ENCODE measurements at regions not wholly inside any gene's neighbourhood (a gene's known extent, or its start where the extent isn't known, plus 50 kb on each side); places are given as distances from the start of the nearest gene placed in this dataset.
"Not testable (repeated sequence)": the region's sequence is repeated elsewhere in the genome, so short reads cannot be mapped to it uniquely, and the experiment has no call there.

GRCh38 chr4:3607690-3608552, 75.7 kb upstream of the LRPAP1 start:
- in situ Hi-C loops (cut with MboI; ENCODE audit: low sequenced_read_pairs, unreplicated experiment): no loop called here
- no peak for DNase-seq (ENCODE audit: low spot score)

DNA sequence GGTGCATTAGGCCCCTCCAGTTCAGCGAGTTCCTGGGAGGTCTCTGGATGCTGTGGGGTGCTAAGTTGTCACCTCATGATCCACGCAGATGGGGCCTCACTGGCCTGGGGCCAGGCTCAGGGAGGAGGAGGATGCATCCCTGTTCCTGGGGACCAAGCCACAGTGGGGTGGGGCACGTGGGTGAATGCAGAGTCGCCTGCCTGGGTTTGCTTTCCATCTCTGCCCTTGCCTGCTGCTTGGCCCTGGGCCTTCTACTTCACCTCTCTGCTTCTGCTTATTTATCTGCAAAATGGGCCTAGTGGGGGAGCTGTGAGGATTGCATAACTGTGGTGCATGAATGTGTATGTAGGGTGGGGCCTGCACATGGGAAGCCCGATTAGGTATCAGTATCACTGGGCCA, 74.6 kb upstream of the LRPAP1 start:
- DNase-seq (ENCODE audit: low spot score); in situ Hi-C loops (cut with MboI; ENCODE audit: low sequenced_read_pairs, unreplicated experiment): not testable (repeated sequence)

More at GRCh38 chr4:3607690-3608552, 75.7 kb upstream of the LRPAP1 start:
- no peak for TF ChIP-seq CTCF (IDR thresholded peaks at IDR 0.05; ENCODE audit: borderline replicate concordance, control extremely low read depth, extremely low read depth, insufficient read depth, missing control alignments)

GRCh38 chr4:3606271-3606670, 74.0 kb upstream of the LRPAP1 start:
- in situ Hi-C loops (cut with MboI; ENCODE audit: low sequenced_read_pairs, unreplicated experiment); DNase-seq (ENCODE audit: low spot score): not testable (repeated sequence)

DNA sequence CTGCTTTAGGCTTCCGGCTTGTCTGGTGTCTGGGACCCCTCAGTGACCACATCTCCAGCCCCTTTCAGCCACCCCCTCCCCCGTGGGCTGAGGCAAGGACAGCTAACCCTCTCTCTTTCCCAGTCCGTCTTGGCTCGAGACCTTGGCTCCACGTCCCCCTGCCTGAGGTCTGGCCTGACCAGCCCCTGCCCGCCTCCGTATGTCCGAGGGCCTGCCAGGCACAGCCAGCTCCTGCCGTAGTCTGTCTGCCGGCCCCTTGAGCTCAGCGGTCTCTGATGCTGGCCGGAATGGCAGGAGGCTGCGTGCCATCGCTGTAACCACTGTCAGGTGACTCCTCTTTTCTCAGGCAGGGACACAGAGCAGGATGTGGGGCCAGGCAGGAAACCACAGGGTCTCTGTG, 73.3 kb upstream of the LRPAP1 start:
- in situ Hi-C loops (cut with MboI; ENCODE audit: low sequenced_read_pairs, unreplicated experiment): no loop called here
- no peak for DNase-seq (ENCODE audit: low spot score)
- no peak for TF ChIP-seq CTCF (IDR thresholded peaks at IDR 0.05; ENCODE audit: borderline replicate concordance, control extremely low read depth, extremely low read depth, insufficient read depth, missing control alignments)

DNA sequence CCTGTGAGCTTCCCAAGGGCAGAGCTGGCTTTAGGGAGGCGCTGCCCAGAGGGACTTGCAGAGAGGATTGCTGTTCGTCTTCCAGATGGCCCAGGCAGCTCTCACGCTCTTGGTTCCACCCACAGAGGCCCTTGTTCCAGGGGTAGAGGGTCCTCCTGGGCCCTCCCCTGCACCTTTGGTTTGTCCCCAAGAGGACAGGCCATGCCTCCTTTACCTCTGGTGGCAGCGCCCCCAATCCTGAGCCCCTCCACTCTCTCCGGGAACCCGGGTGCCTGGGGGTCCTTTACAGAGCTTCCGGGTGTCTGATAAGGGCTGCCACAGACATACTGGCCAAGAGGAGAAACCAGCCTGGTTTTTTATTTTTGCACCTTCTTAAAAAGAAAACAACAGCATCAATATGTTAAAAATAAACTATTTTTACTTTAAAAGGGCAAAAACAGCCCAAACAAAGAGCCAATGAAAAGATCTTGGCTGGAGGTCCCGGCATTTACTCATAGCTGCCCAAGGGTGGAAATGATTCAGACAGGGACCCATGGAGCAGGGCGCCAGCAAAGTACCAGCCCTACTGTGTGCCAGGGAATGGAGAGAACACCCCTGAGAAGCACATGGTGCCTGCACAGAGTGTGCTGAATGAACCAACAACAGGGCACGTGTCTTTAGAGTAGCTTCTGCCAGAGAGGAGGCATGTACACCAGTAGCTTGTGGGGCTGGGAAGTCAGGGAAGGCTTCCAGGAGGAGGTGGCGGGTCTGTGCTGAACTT, 70.8 kb upstream of the LRPAP1 start:
- DNase-seq (ENCODE audit: low spot score); in situ Hi-C loops (cut with MboI; ENCODE audit: low sequenced_read_pairs, unreplicated experiment): not testable (repeated sequence)

GRCh38 chr4:3601992-3602391, 69.8 kb upstream of the LRPAP1 start:
- TF ChIP-seq CTCF (IDR thresholded peaks at IDR 0.05; ENCODE audit: borderline replicate concordance, control extremely low read depth, extremely low read depth, insufficient read depth, missing control alignments): no peak
- no peak for DNase-seq (ENCODE audit: low spot score)
- in situ Hi-C loops (cut with MboI; ENCODE audit: low sequenced_read_pairs, unreplicated experiment): no loop called here

- in situ Hi-C loops (cut with MboI; ENCODE audit: low sequenced_read_pairs, unreplicated experiment); DNase-seq (ENCODE audit: low spot score): not testable (repeated sequence)
These were observed 69.0 kb upstream of the LRPAP1 start for GRCh38 chr4:3601108-3601690.

DNA sequence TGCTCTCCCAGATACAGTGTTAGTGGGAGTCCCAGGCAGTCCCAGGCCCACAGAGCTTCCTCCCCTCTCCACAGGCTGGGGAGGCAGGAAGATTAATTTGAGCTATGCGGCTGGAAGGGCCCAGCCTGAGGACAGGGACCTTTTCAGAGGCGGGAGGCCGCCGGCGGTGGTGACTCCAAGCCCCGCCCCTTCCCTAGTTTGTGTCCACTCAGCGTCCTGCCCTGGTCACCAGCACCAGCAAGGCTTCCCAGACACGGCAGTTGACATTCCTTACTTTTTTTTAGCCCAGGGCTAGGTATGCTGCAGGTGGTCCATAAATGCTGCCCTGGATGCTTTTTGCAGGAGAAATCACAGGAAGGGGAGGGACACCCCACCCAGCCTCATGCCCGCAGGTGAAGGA, 67.7 kb upstream of the LRPAP1 start:
- DNase-seq (ENCODE audit: low spot score): no peak
- in situ Hi-C loops (cut with MboI; ENCODE audit: low sequenced_read_pairs, unreplicated experiment): no loop called here
- no peak for TF ChIP-seq CTCF (IDR thresholded peaks at IDR 0.05; ENCODE audit: borderline replicate concordance, control extremely low read depth, extremely low read depth, insufficient read depth, missing control alignments)

All from GM13976 (cell line).